HL-60 (cell line): ENCODE measurements at regions not wholly inside any gene's neighbourhood (a gene's known extent, or its start where the extent isn't known, plus 50 kb on each side); places are given as distances from the start of the nearest gene placed in this dataset.

Source experiments
- POLR2AphosphoS5 ChIP-seq: IDR thresholded peaks from 2 replicates; pipeline ENCODE4 v1.6.1; 2012; ENCODE audit warnings: low read depth
- TF ChIP-seq, protein P1 (sequence below): IDR thresholded peaks from one replicate; pipeline ENCODE4 v1.5.1; 2011; ENCODE audit warnings: low read length, control low read depth, inconsistent platforms; ENCODE audit not compliant: insufficient read depth
- TF ChIP-seq, protein P2 (sequence below): IDR thresholded peaks from 2 replicates; pipeline ENCODE4 v1.6.1; 2012; ENCODE audit warnings: low read depth; ENCODE audit not compliant: insufficient replicate concordance

DNA sequence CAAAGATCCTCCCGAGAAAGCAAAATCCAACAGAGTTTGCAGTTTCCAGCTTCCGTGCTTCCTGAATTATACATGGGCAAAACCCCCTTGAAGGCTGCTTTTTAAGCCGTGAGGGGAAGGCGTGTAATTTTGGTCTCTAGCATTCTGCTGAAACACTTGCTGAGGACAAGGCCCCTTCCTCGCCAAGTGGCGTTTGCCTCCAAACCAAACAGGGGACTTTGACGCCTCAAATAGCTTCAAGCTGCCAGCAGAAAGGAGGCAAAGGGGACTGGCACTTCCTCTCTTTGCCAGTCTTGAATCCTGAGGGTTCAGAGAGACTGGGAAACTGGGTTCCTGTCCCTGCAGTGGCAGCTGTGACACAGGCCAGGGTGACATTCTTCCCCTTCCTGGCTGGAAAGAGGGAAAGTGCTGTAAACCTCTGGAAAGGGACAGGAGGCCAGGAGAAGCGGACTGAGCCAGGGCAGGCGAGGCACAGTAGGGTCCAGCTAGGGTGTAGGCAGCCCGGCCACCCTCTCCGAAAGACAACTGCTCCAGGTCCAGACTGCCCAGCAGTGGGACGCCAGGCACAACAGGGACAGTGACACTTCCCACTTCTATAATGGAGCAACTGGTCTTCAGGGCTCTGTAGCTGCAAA is 96.2 kb upstream of the MED13L start:
- TF ChIP-seq, protein P1, sequence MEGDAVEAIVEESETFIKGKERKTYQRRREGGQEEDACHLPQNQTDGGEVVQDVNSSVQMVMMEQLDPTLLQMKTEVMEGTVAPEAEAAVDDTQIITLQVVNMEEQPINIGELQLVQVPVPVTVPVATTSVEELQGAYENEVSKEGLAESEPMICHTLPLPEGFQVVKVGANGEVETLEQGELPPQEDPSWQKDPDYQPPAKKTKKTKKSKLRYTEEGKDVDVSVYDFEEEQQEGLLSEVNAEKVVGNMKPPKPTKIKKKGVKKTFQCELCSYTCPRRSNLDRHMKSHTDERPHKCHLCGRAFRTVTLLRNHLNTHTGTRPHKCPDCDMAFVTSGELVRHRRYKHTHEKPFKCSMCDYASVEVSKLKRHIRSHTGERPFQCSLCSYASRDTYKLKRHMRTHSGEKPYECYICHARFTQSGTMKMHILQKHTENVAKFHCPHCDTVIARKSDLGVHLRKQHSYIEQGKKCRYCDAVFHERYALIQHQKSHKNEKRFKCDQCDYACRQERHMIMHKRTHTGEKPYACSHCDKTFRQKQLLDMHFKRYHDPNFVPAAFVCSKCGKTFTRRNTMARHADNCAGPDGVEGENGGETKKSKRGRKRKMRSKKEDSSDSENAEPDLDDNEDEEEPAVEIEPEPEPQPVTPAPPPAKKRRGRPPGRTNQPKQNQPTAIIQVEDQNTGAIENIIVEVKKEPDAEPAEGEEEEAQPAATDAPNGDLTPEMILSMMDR, result no peak
- TF ChIP-seq, protein P2, sequence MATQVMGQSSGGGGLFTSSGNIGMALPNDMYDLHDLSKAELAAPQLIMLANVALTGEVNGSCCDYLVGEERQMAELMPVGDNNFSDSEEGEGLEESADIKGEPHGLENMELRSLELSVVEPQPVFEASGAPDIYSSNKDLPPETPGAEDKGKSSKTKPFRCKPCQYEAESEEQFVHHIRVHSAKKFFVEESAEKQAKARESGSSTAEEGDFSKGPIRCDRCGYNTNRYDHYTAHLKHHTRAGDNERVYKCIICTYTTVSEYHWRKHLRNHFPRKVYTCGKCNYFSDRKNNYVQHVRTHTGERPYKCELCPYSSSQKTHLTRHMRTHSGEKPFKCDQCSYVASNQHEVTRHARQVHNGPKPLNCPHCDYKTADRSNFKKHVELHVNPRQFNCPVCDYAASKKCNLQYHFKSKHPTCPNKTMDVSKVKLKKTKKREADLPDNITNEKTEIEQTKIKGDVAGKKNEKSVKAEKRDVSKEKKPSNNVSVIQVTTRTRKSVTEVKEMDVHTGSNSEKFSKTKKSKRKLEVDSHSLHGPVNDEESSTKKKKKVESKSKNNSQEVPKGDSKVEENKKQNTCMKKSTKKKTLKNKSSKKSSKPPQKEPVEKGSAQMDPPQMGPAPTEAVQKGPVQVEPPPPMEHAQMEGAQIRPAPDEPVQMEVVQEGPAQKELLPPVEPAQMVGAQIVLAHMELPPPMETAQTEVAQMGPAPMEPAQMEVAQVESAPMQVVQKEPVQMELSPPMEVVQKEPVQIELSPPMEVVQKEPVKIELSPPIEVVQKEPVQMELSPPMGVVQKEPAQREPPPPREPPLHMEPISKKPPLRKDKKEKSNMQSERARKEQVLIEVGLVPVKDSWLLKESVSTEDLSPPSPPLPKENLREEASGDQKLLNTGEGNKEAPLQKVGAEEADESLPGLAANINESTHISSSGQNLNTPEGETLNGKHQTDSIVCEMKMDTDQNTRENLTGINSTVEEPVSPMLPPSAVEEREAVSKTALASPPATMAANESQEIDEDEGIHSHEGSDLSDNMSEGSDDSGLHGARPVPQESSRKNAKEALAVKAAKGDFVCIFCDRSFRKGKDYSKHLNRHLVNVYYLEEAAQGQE, result no peak
- TF ChIP-seq POLR2AphosphoS5, result no peak
